ENCODE measurements at regions not wholly inside any gene's neighbourhood (a gene's known extent, or its start where the extent isn't known, plus 50 kb on each side); places are given as distances from the start of the nearest gene placed in this dataset.

DNA sequence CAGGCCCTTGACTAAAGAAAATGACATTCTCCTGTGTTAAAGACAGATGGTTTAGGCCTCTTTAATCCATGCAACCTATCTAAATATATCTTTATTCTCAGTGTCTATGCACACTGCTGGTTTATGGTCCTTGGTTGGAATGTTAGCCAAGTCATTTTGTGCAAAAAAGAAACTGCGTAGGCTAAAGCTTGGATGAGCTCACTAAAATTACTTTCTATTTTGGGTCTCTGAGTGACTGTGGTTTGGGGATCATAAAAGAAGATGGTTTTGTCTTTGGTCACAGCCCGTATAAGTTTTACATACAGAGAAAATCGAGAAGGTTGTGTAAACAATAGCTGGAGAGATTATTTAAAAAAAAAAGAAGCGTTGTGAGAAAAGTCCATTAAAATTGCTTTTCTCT is 443.6 kb downstream of the UBE2NL start:
- no peak for TF ChIP-seq CTCF (IDR thresholded peaks at IDR 0.05)
- TF ChIP-seq SIN3A (IDR thresholded peaks at IDR 0.05; ENCODE audit: borderline replicate concordance, insufficient read depth, low read depth, low read length) = no peak
- no peak for TF ChIP-seq POLR2AphosphoS5 (IDR thresholded peaks at IDR 0.05; ENCODE audit: low read depth, low read length)
- TF ChIP-seq REST (IDR thresholded peaks at IDR 0.05; ENCODE audit: insufficient read depth in 1 of 2, low read depth in 2 of 2, low read length in 1 of 2) = no peak
- no peak for TF ChIP-seq TCF7L2 (IDR thresholded peaks at IDR 0.05; ENCODE audit: low read depth, low read length)

All from Panc1 (cell line).